ENCODE measurements at regions not wholly inside any gene's neighbourhood (a gene's known extent, or its start where the extent isn't known, plus 50 kb on each side); places are given as distances from the start of the nearest gene placed in this dataset.

- peak; percentile 13 for TF ChIP-seq CTCF (IDR thresholded peaks at IDR 0.05; ENCODE audit: extremely low read depth, missing control alignments)
- DNase-seq (ENCODE audit: low spot score) = peak; percentile 16
These were observed 275.1 kb downstream of the GPM6A start for GRCh38 chr4:175536852-175537453.

GRCh38 chr4:175539498-175539897 is 272.6 kb downstream of the GPM6A start:
- no peak for TF ChIP-seq CTCF (IDR thresholded peaks at IDR 0.05; ENCODE audit: extremely low read depth, missing control alignments)

GRCh38 chr4:175540151-175540550 is 271.9 kb downstream of the GPM6A start:
- no peak for TF ChIP-seq CTCF (IDR thresholded peaks at IDR 0.05; ENCODE audit: extremely low read depth, missing control alignments)
- no peak for DNase-seq (ENCODE audit: low spot score)

More at GRCh38 chr4:175539498-175539897, 272.6 kb downstream of the GPM6A start:
- DNase-seq (ENCODE audit: low spot score) = no peak

- no peak for DNase-seq (ENCODE audit: low spot score)
- TF ChIP-seq CTCF (IDR thresholded peaks at IDR 0.05; ENCODE audit: extremely low read depth, missing control alignments) = no peak
These were observed 271.3 kb downstream of the GPM6A start for GRCh38 chr4:175540732-175541131.

- TF ChIP-seq CTCF (IDR thresholded peaks at IDR 0.05; ENCODE audit: extremely low read depth, missing control alignments) = no peak
- no peak for DNase-seq (ENCODE audit: low spot score)
These were observed 269.3 kb downstream of the GPM6A start for GRCh38 chr4:175542786-175543185.

- no peak for DNase-seq (ENCODE audit: low spot score)
- no peak for TF ChIP-seq CTCF (IDR thresholded peaks at IDR 0.05; ENCODE audit: extremely low read depth, missing control alignments)
These were observed 252.9 kb downstream of the GPM6A start for GRCh38 chr4:175559126-175559525.

GRCh38 chr4:175559526-175559925 is 252.5 kb downstream of the GPM6A start:
- TF ChIP-seq CTCF (IDR thresholded peaks at IDR 0.05; ENCODE audit: extremely low read depth, missing control alignments) = no peak
- DNase-seq (ENCODE audit: low spot score) = no peak

All from GM20000 (cell line).